H1 (cell line): ENCODE measurements at regions not wholly inside any gene's neighbourhood (a gene's known extent, or its start where the extent isn't known, plus 50 kb on each side); places are given as distances from the start of the nearest gene placed in this dataset.

ENCODE experiments used
- CTCF ChIA-PET: fragments of 300-600 bp; sonication (Branson Sonifier 250); formaldehyde crosslinking; loops from one replicate; lab custom pipeline; 2021; ENCODE audit not compliant: partially characterized antibody; lab: Charles Lee
- POLR2A ChIA-PET: fragments of 300-600 bp; sonication (Branson Sonifier 250); formaldehyde crosslinking; loops from one replicate; lab custom pipeline; 2021; ENCODE audit warnings: inconsistent platforms; ENCODE audit not compliant: partially characterized antibody; lab: Charles Lee
- DNase-seq, 2 experiments: peaks; one replicate each; pipeline versions ENCODE4 v3.0.0 to v3.0.0-alpha.2; 2010 to 2022; ENCODE audit warnings: low spot score in 2 of 2, low read depth in 1 of 2, mixed read lengths in 1 of 2
- FAIRE-seq: peaks from 2 replicates; lab custom pipeline; 2011; peaks lifted over from hg19 to GRCh38; lab: Jason Lieb, UNC
- H2AFZ ChIP-seq: 2 replicates; pipeline ENCODE4 v1.8.1; 2012; ENCODE audit warnings: low read length, inconsistent platforms
- H2AK5ac ChIP-seq: 2 replicates; pipeline ENCODE4 v1.6.1; 2013; ENCODE audit warnings: low read depth, low read length
- H2BK120ac ChIP-seq: replicated peaks from 2 replicates; pipeline ENCODE3; 2013; ENCODE audit warnings: low read depth, low read length, inconsistent platforms
- H2BK12ac ChIP-seq: 2 replicates; pipeline ENCODE4 v1.6.1; 2013; ENCODE audit warnings: low read depth, low read length
- H2BK15ac ChIP-seq: 2 replicates; pipeline ENCODE4 v1.6.1; 2013; ENCODE audit warnings: low read length
- H2BK20ac ChIP-seq: 2 replicates; pipeline ENCODE4 v1.6.1; 2013; ENCODE audit warnings: low read length
- H2BK5ac ChIP-seq: 2 replicates; pipeline ENCODE4 v1.6.1; 2013; ENCODE audit warnings: low read depth, low read length
- H3K14ac ChIP-seq: 2 replicates; pipeline ENCODE4 v1.6.1; 2013; ENCODE audit warnings: inconsistent platforms; ENCODE audit not compliant: insufficient read length
- H3K18ac ChIP-seq: 2 replicates; pipeline ENCODE4 v1.6.1; 2013; ENCODE audit warnings: low read length; ENCODE audit errors: extremely low read depth
- H3K23ac ChIP-seq: 2 replicates; pipeline ENCODE4 v1.6.1; 2013; ENCODE audit warnings: inconsistent platforms; ENCODE audit not compliant: insufficient read length
- H3K23me2 ChIP-seq: 2 replicates; pipeline ENCODE4 v1.6.1; 2013; ENCODE audit warnings: low read depth, low read length
- H3K27ac ChIP-seq: 2 replicates; pipeline ENCODE4 v1.6.1; 2011; ENCODE audit warnings: low read depth, low read length, inconsistent platforms
- H3K27me3 ChIP-seq, 4 experiments: replicated peaks in 1 of 4; 1 replicate in 1 of 4; 2 replicates in 3 of 4; pipeline versions ENCODE4 v1.6.1 to v1.8.1; 2011 to 2013; ENCODE audit warnings: low read length in 3 of 4, mild to moderate bottlenecking in 3 of 4, inconsistent platforms in 2 of 4, mixed read lengths in 2 of 4, moderate library complexity in 1 of 4; ENCODE audit not compliant: control insufficient read depth in 3 of 4, insufficient read depth in 3 of 4; ENCODE audit errors: extremely low read depth in 1 of 4
- H3K36me3 ChIP-seq, 4 experiments: 2 replicates each; pipeline versions ENCODE4 v1.6.1 to v1.8.1; 2011 to 2013; ENCODE audit warnings: mild to moderate bottlenecking in 4 of 4, low read length in 3 of 4, moderate library complexity in 2 of 4, control low read depth in 1 of 4, inconsistent platforms in 1 of 4; ENCODE audit not compliant: insufficient read depth in 4 of 4, control insufficient read depth in 2 of 4
- H3K4ac ChIP-seq: replicated peaks from 2 replicates; pipeline ENCODE3; 2013; ENCODE audit warnings: low read length, low read depth, mixed read lengths, inconsistent platforms; ENCODE audit not compliant: insufficient read length
- H3K4me1 ChIP-seq, 4 experiments: replicated peaks in 1 of 4; 1 replicate in 1 of 4; 2 replicates in 3 of 4; pipeline versions ENCODE4 v1.6.1 to v1.8.1; 2011 to 2013; ENCODE audit warnings: low read length in 3 of 4, inconsistent platforms in 2 of 4, mixed read lengths in 1 of 4; ENCODE audit not compliant: insufficient read depth in 4 of 4, control insufficient read depth in 3 of 4
- H3K4me2 ChIP-seq, 2 experiments: 2 replicates each; pipeline versions ENCODE4 v1.6.1 to v1.8.1; 2011 to 2013; ENCODE audit warnings: low read depth in 2 of 2, low read length in 2 of 2, control low read depth in 1 of 2, inconsistent platforms in 1 of 2, mild to moderate bottlenecking in 1 of 2; ENCODE audit not compliant: insufficient read depth in 1 of 2
- H3K4me3 ChIP-seq, 4 experiments: fragments of 200-600, 300-600 bp in 1 of 4; sonication (generic), shearing (Covaris generic), sonication (Bioruptor Twin) in 1 of 4; 2 replicates each; pipeline versions ENCODE4 v1.5.1 to v1.8.1; 2011 to 2016; ENCODE audit warnings: low read length in 4 of 4, low read depth in 3 of 4, control low read depth in 2 of 4, inconsistent platforms in 2 of 4, mild to moderate bottlenecking in 2 of 4, mixed read lengths in 1 of 4, moderate library complexity in 1 of 4; ENCODE audit not compliant: insufficient read depth in 2 of 4; ENCODE audit errors: extremely low read depth in 1 of 4
- H3K56ac ChIP-seq: replicated peaks from 2 replicates; pipeline ENCODE3; 2013; ENCODE audit warnings: low read depth, mild to moderate bottlenecking, mixed read lengths, low read length, inconsistent platforms; ENCODE audit not compliant: insufficient read length
- H3K79me1 ChIP-seq: 2 replicates; pipeline ENCODE4 v1.6.1; 2013; ENCODE audit warnings: low read depth, low read length, control low read depth
- H3K79me2 ChIP-seq, 2 experiments: 2 replicates each; pipeline versions ENCODE4 v1.6.1 to v1.8.1; 2012 to 2013; ENCODE audit warnings: low read length in 2 of 2, mild to moderate bottlenecking in 2 of 2, inconsistent platforms in 1 of 2; ENCODE audit not compliant: insufficient read depth in 2 of 2, control insufficient read depth in 1 of 2
- H3K9ac ChIP-seq, 4 experiments: replicated peaks in 1 of 4; 1 replicate in 1 of 4; 2 replicates in 3 of 4; pipeline versions ENCODE4 v1.6.1 to v1.8.1; 2011 to 2013; ENCODE audit warnings: low read depth in 3 of 4, low read length in 3 of 4, control low read depth in 2 of 4, mild to moderate bottlenecking in 2 of 4, moderate library complexity in 2 of 4, inconsistent platforms in 1 of 4; ENCODE audit errors: extremely low read depth in 1 of 4
- H3K9me3 ChIP-seq, 2 experiments: 2 replicates each; pipeline versions ENCODE4 v1.6.1 to v1.8.1; 2012 to 2013; ENCODE audit warnings: mild to moderate bottlenecking in 2 of 2, moderate library complexity in 2 of 2, control low read depth in 1 of 2, inconsistent platforms in 1 of 2, low read depth in 1 of 2, low read length in 1 of 2, mixed read lengths in 1 of 2; ENCODE audit not compliant: insufficient read depth in 2 of 2
- H4K20me1 ChIP-seq, 2 experiments: replicated peaks in 1 of 2; 2 replicates each; pipeline versions ENCODE3 to v1.8.1; 2011 to 2013; ENCODE audit warnings: inconsistent platforms in 2 of 2, low read length in 2 of 2, mild to moderate bottlenecking in 1 of 2; ENCODE audit not compliant: insufficient read depth in 2 of 2, control insufficient read depth in 1 of 2
- H4K5ac ChIP-seq: 2 replicates; pipeline ENCODE4 v1.6.1; 2013; ENCODE audit warnings: low read length, low read depth, mixed read lengths, inconsistent platforms; ENCODE audit not compliant: insufficient read length
- H4K8ac ChIP-seq: 2 replicates; pipeline ENCODE4 v1.8.0; 2013; ENCODE audit warnings: mild to moderate bottlenecking, moderate library complexity, low read length, inconsistent platforms; ENCODE audit not compliant: insufficient read depth; ENCODE audit errors: extremely low read depth
- H4K91ac ChIP-seq: replicated peaks from 2 replicates; pipeline ENCODE3; 2013; ENCODE audit warnings: low read length, mixed read lengths, inconsistent platforms; ENCODE audit not compliant: insufficient read length
- EZH2 ChIP-seq: fragments of 200-600 bp; sonication (generic); IDR thresholded peaks from 2 replicates; pipeline ENCODE4 v1.7.1; 2012; ENCODE audit warnings: low read depth, mild to moderate bottlenecking, moderate library complexity, low read length, inconsistent platforms; ENCODE audit not compliant: severe bottlenecking
- GTF2F1 ChIP-seq: IDR thresholded peaks from 2 replicates; pipeline ENCODE4 v1.6.1; 2012; ENCODE audit warnings: low read depth, low read length, improper control_type of control experiment, borderline replicate concordance
- KDM4A ChIP-seq: IDR thresholded peaks from one replicate; pipeline ENCODE4 v1.7.1; 2012; ENCODE audit warnings: low read depth, mild to moderate bottlenecking, moderate library complexity, low read length, inconsistent platforms; ENCODE audit not compliant: severe bottlenecking
- MAFK ChIP-seq: IDR thresholded peaks from 2 replicates; pipeline ENCODE4 v1.6.1; 2012; ENCODE audit warnings: low read depth, mild to moderate bottlenecking, improper control_type of control experiment, low read length
- NRF1 ChIP-seq: IDR thresholded peaks from 2 replicates; pipeline ENCODE4 v1.6.1; 2011; ENCODE audit warnings: mild to moderate bottlenecking, low read depth, low read length, improper control_type of control experiment
- RAD21 ChIP-seq, 2 experiments: IDR thresholded peaks in 1 of 2; conservative IDR thresholded peaks in 1 of 2; 2 replicates each; pipeline ENCODE4 v1.6.1; 2011; ENCODE audit warnings: low read depth in 2 of 2, low read length in 2 of 2, improper control_type of control experiment in 1 of 2, inconsistent platforms in 1 of 2, mild to moderate bottlenecking in 1 of 2, moderate library complexity in 1 of 2
- TAF1 ChIP-seq: IDR thresholded peaks from 2 replicates; pipeline ENCODE4 v1.6.1; 2011; ENCODE audit warnings: mild to moderate bottlenecking, low read depth, low read length
- TAF7 ChIP-seq: optimal IDR thresholded peaks from 2 replicates; pipeline ENCODE3; 2011; ENCODE audit warnings: low read depth, mild to moderate bottlenecking, inconsistent platforms, low read length, moderate library complexity, borderline replicate concordance
- TCF12 ChIP-seq: IDR thresholded peaks from 2 replicates; pipeline ENCODE4 v1.6.1; 2011; ENCODE audit warnings: low read depth, mild to moderate bottlenecking, low read length
- WGBS, 2 experiments: shearing (Covaris generic) in 1 of 2; methylation state at CpG; one replicate each; pipeline versions ENCODE4 v1.1.6 to v1.1.7; 2013 to 2015; ENCODE audit warnings: low lambda C conversion rate in 2 of 2, mixed read lengths in 2 of 2, inconsistent platforms in 1 of 2, low coverage in 1 of 2, missing lambda C conversion rate in 1 of 2; ENCODE audit not compliant: insufficient replicate concordance in 2 of 2, insufficient coverage in 1 of 2, insufficient read length in 1 of 2; ENCODE audit errors: extremely low coverage in 1 of 2, missing lambda C conversion rate in 1 of 2; 5-methylcytosine and 5-hydroxymethylcytosine counted together
- TF ChIP-seq, protein P1 (sequence below): IDR thresholded peaks from 2 replicates; pipeline ENCODE4 v1.6.1; 2012; ENCODE audit warnings: low read length, inconsistent platforms
- TF ChIP-seq, protein P2 (sequence below): IDR thresholded peaks from 2 replicates; pipeline ENCODE4 v1.6.1; 2011; ENCODE audit warnings: low read length, improper control_type of control experiment

DNA sequence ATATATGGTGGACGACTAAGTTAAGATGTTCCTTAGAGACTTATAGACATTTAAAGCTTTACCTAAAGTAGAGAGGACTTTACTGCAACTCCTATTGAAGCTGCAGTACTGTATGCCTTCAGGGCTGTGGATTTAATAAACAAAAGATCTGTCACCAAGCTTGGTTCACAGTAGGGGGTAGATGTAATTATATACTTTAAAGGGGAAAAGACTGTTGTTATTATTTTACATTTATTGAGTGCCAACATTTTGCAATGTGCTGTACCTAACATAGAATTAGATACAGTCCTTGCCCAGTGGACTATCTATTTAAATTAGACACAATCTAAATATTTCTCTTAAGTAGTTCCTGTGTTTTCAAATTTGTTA, 67.2 kb downstream of the SLIT2 start:
- Histone ChIP-seq H3K14ac (no peak overlapping the region), H3K4ac (no peak overlapping the region), H3K4me2 (no peak overlapping the region), H3K23me2 (no peaks in the 10 kb centered on the region), H4K5ac (no peak overlapping the region), H2BK15ac (no peak overlapping the region), H4K8ac (no peak overlapping the region), H3K27me3 (no peaks in the 10 kb centered on the region), H2BK5ac (no peak overlapping the region), H3K9ac (no peak overlapping the region), H2AFZ (no peak overlapping the region), H2BK12ac (no peak overlapping the region), H4K20me1 (no peaks in the 10 kb centered on the region), H2AK5ac (no peak overlapping the region), H3K23ac (no peak overlapping the region), H3K18ac (no peak overlapping the region), H4K91ac (no peak overlapping the region), H3K56ac (no peak overlapping the region), H2BK120ac (no peak overlapping the region), H2BK20ac (no peak overlapping the region), H3K9me3 (no peaks in the 10 kb centered on the region), H3K4me1 (peaks cover 0 to 3% (median 0%) of the 10 kb centered on the region in 4 experiments; a peak in 1 of 7 replicates), H3K4me3 (no peak overlapping the region), H3K27ac (no peak overlapping the region), H3K79me1 (no peaks in the 10 kb centered on the region), H3K36me3 (no peaks in the 10 kb centered on the region), H3K79me2 (no peaks in the 10 kb centered on the region)
- FAIRE-seq: no peak
- CTCF ChIA-PET: interaction anchor here (0.8 to 1.3 kb wide), 2 partner anchors 10 to 14 kb away, joined by 3 to 4 read pairs; no protein-coding TSS in a partner anchor
- POLR2A ChIA-PET: interaction anchor here (0.7 kb wide), 1 partner anchor 10 kb away, joined by 3 read pairs; no protein-coding TSS in a partner anchor
- DNase-seq: no peak
- WGBS, 2 experiments: 89% methylated on average over 1 of the region's 1 CpG; no CpG with 5 or more reads in 1 of the 2 experiments
- TF ChIP-seq RAD21 (IDR thresholded peaks at IDR 0.05 in 1 of 2, conservative IDR thresholded peaks at IDR 0.05 in 1 of 2; ENCODE audit: low read depth in 2 of 2, low read length in 2 of 2): no peak
- no peak for TF ChIP-seq TAF7
- TF ChIP-seq NRF1: no peak
- TF ChIP-seq MAFK: no peak
- no peak for TF ChIP-seq EZH2
- TF ChIP-seq TAF1: no peak
- no peak for TF ChIP-seq KDM4A
- no peak for TF ChIP-seq GTF2F1
- TF ChIP-seq, protein P1, sequence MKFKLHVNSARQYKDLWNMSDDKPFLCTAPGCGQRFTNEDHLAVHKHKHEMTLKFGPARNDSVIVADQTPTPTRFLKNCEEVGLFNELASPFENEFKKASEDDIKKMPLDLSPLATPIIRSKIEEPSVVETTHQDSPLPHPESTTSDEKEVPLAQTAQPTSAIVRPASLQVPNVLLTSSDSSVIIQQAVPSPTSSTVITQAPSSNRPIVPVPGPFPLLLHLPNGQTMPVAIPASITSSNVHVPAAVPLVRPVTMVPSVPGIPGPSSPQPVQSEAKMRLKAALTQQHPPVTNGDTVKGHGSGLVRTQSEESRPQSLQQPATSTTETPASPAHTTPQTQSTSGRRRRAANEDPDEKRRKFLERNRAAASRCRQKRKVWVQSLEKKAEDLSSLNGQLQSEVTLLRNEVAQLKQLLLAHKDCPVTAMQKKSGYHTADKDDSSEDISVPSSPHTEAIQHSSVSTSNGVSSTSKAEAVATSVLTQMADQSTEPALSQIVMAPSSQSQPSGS: no peak
- TF ChIP-seq TCF12: no peak
- TF ChIP-seq, protein P2, sequence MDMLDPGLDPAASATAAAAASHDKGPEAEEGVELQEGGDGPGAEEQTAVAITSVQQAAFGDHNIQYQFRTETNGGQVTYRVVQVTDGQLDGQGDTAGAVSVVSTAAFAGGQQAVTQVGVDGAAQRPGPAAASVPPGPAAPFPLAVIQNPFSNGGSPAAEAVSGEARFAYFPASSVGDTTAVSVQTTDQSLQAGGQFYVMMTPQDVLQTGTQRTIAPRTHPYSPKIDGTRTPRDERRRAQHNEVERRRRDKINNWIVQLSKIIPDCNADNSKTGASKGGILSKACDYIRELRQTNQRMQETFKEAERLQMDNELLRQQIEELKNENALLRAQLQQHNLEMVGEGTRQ: no peak
